HL-60 (cell line): ENCODE measurements at regions not wholly inside any gene's neighbourhood (a gene's known extent, or its start where the extent isn't known, plus 50 kb on each side); places are given as distances from the start of the nearest gene placed in this dataset.

Experiments
- DNase-seq, 2 experiments: peaks; one replicate each; pipeline ENCODE4 v3.0.0-alpha.2; 2010 to 2020; ENCODE audit warnings: low read depth in 1 of 2, low spot score in 1 of 2
- H3K27ac ChIP-seq: fragments of 250-450 bp; sonication (Bioruptor Pico); replicated peaks from 2 replicates; pipeline ENCODE4 v1.5.1; 2020; ENCODE audit warnings: mild to moderate bottlenecking, moderate library complexity
- H3K27me3 ChIP-seq: fragments of 250-450 bp; sonication (Bioruptor Pico); 2 replicates; pipeline ENCODE4 v1.5.1; 2021; ENCODE audit warnings: mild to moderate bottlenecking, moderate library complexity; ENCODE audit not compliant: insufficient read depth, poor library complexity, severe bottlenecking
- H3K4me3 ChIP-seq: replicated peaks from 2 replicates; pipeline ENCODE4 v1.5.1; 2011; ENCODE audit warnings: mild to moderate bottlenecking, control low read depth, low read length; ENCODE audit not compliant: insufficient read depth
- CTCF ChIP-seq: IDR thresholded peaks from one replicate; pipeline ENCODE4 v1.5.1; 2011; ENCODE audit warnings: low read length, control low read depth, inconsistent platforms; ENCODE audit not compliant: insufficient read depth
- GABPA ChIP-seq: IDR thresholded peaks from 2 replicates; pipeline ENCODE4 v1.6.1; 2012; ENCODE audit warnings: low read depth
- POLR2AphosphoS5 ChIP-seq: IDR thresholded peaks from 2 replicates; pipeline ENCODE4 v1.6.1; 2012; ENCODE audit warnings: low read depth
- SPI1 ChIP-seq: IDR thresholded peaks from 2 replicates; pipeline ENCODE4 v1.6.1; 2012; ENCODE audit warnings: low read depth, mild to moderate bottlenecking, borderline replicate concordance
- TF ChIP-seq, protein P1 (sequence below): IDR thresholded peaks from 2 replicates; pipeline ENCODE4 v1.6.1; 2012; ENCODE audit warnings: low read depth; ENCODE audit not compliant: insufficient replicate concordance

- no peak for DNase-seq
- H3K4me3 ChIP-seq = no peak overlapping the region
- H3K27ac ChIP-seq = no peak overlapping the region
- no peak for TF ChIP-seq GABPA
- TF ChIP-seq CTCF = no peak
- TF ChIP-seq, protein P1, sequence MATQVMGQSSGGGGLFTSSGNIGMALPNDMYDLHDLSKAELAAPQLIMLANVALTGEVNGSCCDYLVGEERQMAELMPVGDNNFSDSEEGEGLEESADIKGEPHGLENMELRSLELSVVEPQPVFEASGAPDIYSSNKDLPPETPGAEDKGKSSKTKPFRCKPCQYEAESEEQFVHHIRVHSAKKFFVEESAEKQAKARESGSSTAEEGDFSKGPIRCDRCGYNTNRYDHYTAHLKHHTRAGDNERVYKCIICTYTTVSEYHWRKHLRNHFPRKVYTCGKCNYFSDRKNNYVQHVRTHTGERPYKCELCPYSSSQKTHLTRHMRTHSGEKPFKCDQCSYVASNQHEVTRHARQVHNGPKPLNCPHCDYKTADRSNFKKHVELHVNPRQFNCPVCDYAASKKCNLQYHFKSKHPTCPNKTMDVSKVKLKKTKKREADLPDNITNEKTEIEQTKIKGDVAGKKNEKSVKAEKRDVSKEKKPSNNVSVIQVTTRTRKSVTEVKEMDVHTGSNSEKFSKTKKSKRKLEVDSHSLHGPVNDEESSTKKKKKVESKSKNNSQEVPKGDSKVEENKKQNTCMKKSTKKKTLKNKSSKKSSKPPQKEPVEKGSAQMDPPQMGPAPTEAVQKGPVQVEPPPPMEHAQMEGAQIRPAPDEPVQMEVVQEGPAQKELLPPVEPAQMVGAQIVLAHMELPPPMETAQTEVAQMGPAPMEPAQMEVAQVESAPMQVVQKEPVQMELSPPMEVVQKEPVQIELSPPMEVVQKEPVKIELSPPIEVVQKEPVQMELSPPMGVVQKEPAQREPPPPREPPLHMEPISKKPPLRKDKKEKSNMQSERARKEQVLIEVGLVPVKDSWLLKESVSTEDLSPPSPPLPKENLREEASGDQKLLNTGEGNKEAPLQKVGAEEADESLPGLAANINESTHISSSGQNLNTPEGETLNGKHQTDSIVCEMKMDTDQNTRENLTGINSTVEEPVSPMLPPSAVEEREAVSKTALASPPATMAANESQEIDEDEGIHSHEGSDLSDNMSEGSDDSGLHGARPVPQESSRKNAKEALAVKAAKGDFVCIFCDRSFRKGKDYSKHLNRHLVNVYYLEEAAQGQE = no peak
- no peak for TF ChIP-seq POLR2AphosphoS5
- TF ChIP-seq SPI1 = no peak
- no peaks in the 10 kb centered on the region for H3K27me3 ChIP-seq
Observed at GRCh38 chr7:17133977-17134376, 164.5 kb upstream of the AHR start.

GRCh38 chr7:17134786-17135185 lies 163.7 kb upstream of the AHR start:
- H3K27me3 ChIP-seq = no peaks in the 10 kb centered on the region
- no peak for DNase-seq
- H3K4me3 ChIP-seq = no peak overlapping the region
- H3K27ac ChIP-seq = no peak overlapping the region
- TF ChIP-seq GABPA (no peak), POLR2AphosphoS5 (no peak), CTCF (no peak), SPI1 (no peak)
- TF ChIP-seq, protein P1 = no peak

DNA sequence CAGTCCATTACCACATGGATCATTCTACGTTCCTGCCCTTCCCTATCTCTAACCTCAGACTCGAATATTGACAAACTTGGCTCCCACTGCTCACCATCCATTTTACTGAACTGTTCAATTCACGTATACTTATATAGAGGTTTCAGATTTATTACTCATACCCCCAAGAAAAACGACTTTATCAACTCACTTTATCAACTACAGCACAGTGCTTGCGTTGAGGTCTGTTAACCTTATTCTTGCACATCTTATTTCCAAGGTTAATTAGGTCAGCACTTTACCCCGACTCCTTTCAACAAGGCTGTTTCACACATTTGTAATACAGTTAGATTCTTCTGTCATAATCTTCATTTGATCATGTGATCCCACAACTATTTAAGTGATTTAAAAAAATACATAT lies 162.3 kb upstream of the AHR start:
- no peaks in the 10 kb centered on the region for H3K27me3 ChIP-seq
- H3K4me3 ChIP-seq = no peak overlapping the region
- DNase-seq = no peak
- H3K27ac ChIP-seq = no peak overlapping the region
- TF ChIP-seq, protein P1 = no peak
- TF ChIP-seq POLR2AphosphoS5 (no peak), SPI1 (no peak), GABPA (no peak), CTCF (no peak)
